MCF 10A (cell line): ENCODE measurements at regions not wholly inside any gene's neighbourhood (a gene's known extent, or its start where the extent isn't known, plus 50 kb on each side); places are given as distances from the start of the nearest gene placed in this dataset.
"Not testable (repeated sequence)": the region's sequence is repeated elsewhere in the genome, so short reads cannot be mapped to it uniquely, and the experiment has no call there.

Experiments
- BruUV-seq: library from RNA; stranded (reverse); fragments of 400-500 nt; replicated peaks from 2 replicates; lab custom pipeline; 2021; lab: Mats Ljungman, UMichigan
- CTCF ChIA-PET: fragments of 300-600 bp; sonication (Branson Sonifier 250); formaldehyde crosslinking; extraction: SDS; loops from one replicate; lab custom pipeline; 2021; ENCODE audit warnings: antibody characterized with exemption, inconsistent platforms; lab: Yijun Ruan, JAX
- POLR2A ChIA-PET: fragments of 300-600, 350-650 bp; sonication (Branson Sonifier 250); formaldehyde crosslinking; extraction: SDS; loops from one replicate; lab custom pipeline; 2020; ENCODE audit warnings: antibody characterized with exemption, inconsistent platforms; lab: Yijun Ruan, JAX
- DNase-seq: peaks from one replicate; pipeline ENCODE4 v3.0.0-alpha.2; 2018; ENCODE audit not compliant: unreplicated experiment
- H3K27ac Mint-ChIP-seq: one replicate; pipeline ENCODE4 v1.8.0; 2022; ENCODE audit warnings: mild to moderate bottlenecking, low read depth, mixed read lengths; ENCODE audit not compliant: unreplicated experiment
- H3K27me3 Mint-ChIP-seq: one replicate; pipeline ENCODE4 v1.8.0; 2022; ENCODE audit warnings: mixed read lengths; ENCODE audit not compliant: insufficient read depth, unreplicated experiment
- H3K36me3 Mint-ChIP-seq: one replicate; pipeline ENCODE4 v1.8.0; 2022; ENCODE audit warnings: mild to moderate bottlenecking, moderate library complexity, mixed read lengths; ENCODE audit not compliant: insufficient read depth, unreplicated experiment
- H3K4me1 Mint-ChIP-seq: one replicate; pipeline ENCODE4 v1.8.0; 2022; ENCODE audit warnings: mixed read lengths; ENCODE audit not compliant: insufficient read depth, unreplicated experiment
- H3K4me3 Mint-ChIP-seq: one replicate; pipeline ENCODE4 v1.8.0; 2022; ENCODE audit warnings: mild to moderate bottlenecking, moderate library complexity, mixed read lengths; ENCODE audit not compliant: unreplicated experiment
- H3K9me3 Mint-ChIP-seq: one replicate; pipeline ENCODE4 v1.8.0; 2022; ENCODE audit warnings: mixed read lengths; ENCODE audit not compliant: unreplicated experiment
- CTCF ChIP-seq: fragments of 200-600 bp; IDR thresholded peaks from one replicate; pipeline ENCODE4 v1.8.0; 2022; ENCODE audit warnings: antibody characterized with exemption, mild to moderate bottlenecking; ENCODE audit not compliant: unreplicated experiment
- intact Hi-C: fragments of 100-400 bp; cut with micrococcal nuclease; formaldehyde crosslinking; loops from 2 replicates; pipeline ENCODE4 v1.14.1; 2022

- peaks cover 3% of the 10 kb centered on the region for H3K9me3 Mint-ChIP-seq
- BruUV-seq = no TSS peak
- no peak overlapping the region for H3K4me3 Mint-ChIP-seq
- POLR2A ChIA-PET = no interaction called here
- TF ChIP-seq CTCF = no peak
- intact Hi-C loops = no loop called here
- no peak overlapping the region for H3K27ac Mint-ChIP-seq
- DNase-seq = peak; percentile 56
- H3K4me1 Mint-ChIP-seq = peaks cover 33% of the 10 kb centered on the region
- H3K36me3 Mint-ChIP-seq = no peaks in the 10 kb centered on the region
- H3K27me3 Mint-ChIP-seq = no peaks in the 10 kb centered on the region
- CTCF ChIA-PET = no interaction called here
Observed at GRCh38 chr6:4635666-4636065, 140.5 kb upstream of the CDYL start.

- H3K9me3 Mint-ChIP-seq = peaks cover 19% of the 10 kb centered on the region
- no TSS peak for BruUV-seq
Observed at GRCh38 chr6:4632421-4632820, 143.8 kb upstream of the CDYL start.

GRCh38 chr6:4629789-4630188, 146.4 kb upstream of the CDYL start:
- peaks cover 19% of the 10 kb centered on the region for H3K9me3 Mint-ChIP-seq
- H3K36me3 Mint-ChIP-seq, H3K27me3 Mint-ChIP-seq, H3K27ac Mint-ChIP-seq, H3K4me3 Mint-ChIP-seq, CTCF ChIA-PET, intact Hi-C loops, H3K4me1 Mint-ChIP-seq, BruUV-seq, POLR2A ChIA-PET, DNase-seq: not testable (repeated sequence)

More at GRCh38 chr6:4632421-4632820, 143.8 kb upstream of the CDYL start:
- intact Hi-C loops = no loop called here
- POLR2A ChIA-PET = interaction anchor here (0.6 to 2.1 kb wide), 2 partner anchors 25 kb away, joined by 3 to 5 read pairs; no protein-coding TSS in a partner anchor
- H3K4me1 Mint-ChIP-seq = peaks cover 15% of the 10 kb centered on the region
- no peak for DNase-seq
- TF ChIP-seq CTCF = no peak
- no peak overlapping the region for H3K27ac Mint-ChIP-seq
- no peak overlapping the region for H3K4me3 Mint-ChIP-seq
- no peaks in the 10 kb centered on the region for H3K27me3 Mint-ChIP-seq
- CTCF ChIA-PET = interaction anchor here (0.6 to 1.2 kb wide), 4 partner anchors 103 to 1296 kb away, joined by 3 to 4 read pairs (median 3); no protein-coding TSS in a partner anchor
- H3K36me3 Mint-ChIP-seq = no peaks in the 10 kb centered on the region

GRCh38 chr6:4625557-4625956, 150.6 kb upstream of the CDYL start:
- DNase-seq = no peak
- intact Hi-C loops = no loop called here
- no peak overlapping the region for H3K4me3 Mint-ChIP-seq
- peaks cover 15% of the 10 kb centered on the region for H3K9me3 Mint-ChIP-seq
- no peaks in the 10 kb centered on the region for H3K36me3 Mint-ChIP-seq
- ChIA-PET POLR2A (interaction anchor here (1.1 kb wide), 1 partner anchor 124 kb away, joined by 4 read pairs; no protein-coding TSS in a partner anchor), CTCF (no interaction called here)
- no peaks in the 10 kb centered on the region for H3K4me1 Mint-ChIP-seq
- TF ChIP-seq CTCF = no peak
- BruUV-seq = no TSS peak
- H3K27me3 Mint-ChIP-seq = no peaks in the 10 kb centered on the region
- no peak overlapping the region for H3K27ac Mint-ChIP-seq

- no peaks in the 10 kb centered on the region for H3K27me3 Mint-ChIP-seq
- no peak overlapping the region for H3K4me3 Mint-ChIP-seq
- no TSS peak for BruUV-seq
- POLR2A ChIA-PET = interaction anchor here (1.0 kb wide), 1 partner anchor 93 kb away, joined by 3 read pairs; no protein-coding TSS in a partner anchor
- intact Hi-C loops = no loop called here
- no peaks in the 10 kb centered on the region for H3K4me1 Mint-ChIP-seq
- TF ChIP-seq CTCF = no peak
- no peak overlapping the region for H3K27ac Mint-ChIP-seq
- H3K36me3 Mint-ChIP-seq = no peaks in the 10 kb centered on the region
- H3K9me3 Mint-ChIP-seq = peaks cover 7% of the 10 kb centered on the region
- CTCF ChIA-PET = no interaction called here
- DNase-seq = no peak
Observed at GRCh38 chr6:4624726-4625125, 151.5 kb upstream of the CDYL start.
